Heart left ventricle (tissue), 13 donors: ENCODE measurements at regions not wholly inside any gene's neighbourhood (a gene's known extent, or its start where the extent isn't known, plus 50 kb on each side); places are given as distances from the start of the nearest gene placed in this dataset.

Experiments used
- CTCF ChIP-seq, 12 donors: fragments of 200-600 bp; sonication (generic) in 4 of 12; IDR thresholded peaks; one replicate each; pipeline versions ENCODE4 v1.5.0 to v1.8.0; 2018 to 2022; ENCODE audit warnings: antibody characterized with exemption in 12 of 12, mild to moderate bottlenecking in 5 of 12
- POLR2A ChIP-seq, 2 donors: fragments of 450-650 bp; IDR thresholded peaks; one replicate each; pipeline ENCODE4 v1.6.1; 2017; ENCODE audit warnings: antibody characterized with exemption in 2 of 2, mild to moderate bottlenecking in 2 of 2, moderate library complexity in 2 of 2
- donor health status: ischemic (EF 13 %, LVEDD 7.1; RV severe dilation, severe dysfunction).
- donor health status: DM: no; HTN: yes; CAD: no.
- donor health status: DM: no; HTN: no; CAD: no.
- donor health status: ischemic (EF 25% LVEDD 6.9; RV normal size, moderate dysfunction).
- donor health status: ischemic (EF 25% LVEDD 5.7; RV mildly dilated, moderate dysfunction).
- donor health status: ischemic (EF 35%, LVEDD 5.7; RV mildly dilated, moderate dysfunction).
- donor health status: nonischemic (EF 11% LVEDD 7.7; RV severe dilation, severe dysfunction).
- donor health status: DM: yes; HTN: yes; CAD: no.
- donor health status: PGD.
- donor health status: ischemic (EF 29% LVEDD 5.4; RV normal size, mild dysfunction).
- donor health status: nonischemic (EF 23%, LVEDD 6.1; RV moderate dilation, normal function).

GRCh38 chrY:8533468-8533867 is 803.8 kb upstream of the TSPY4 start:
- no peak for TF ChIP-seq CTCF (IDR thresholded peaks at IDR 0.05)
- no peak for TF ChIP-seq POLR2A (IDR thresholded peaks at IDR 0.05)
